GM21447 (cell line): ENCODE measurements at regions not wholly inside any gene's neighbourhood (a gene's known extent, or its start where the extent isn't known, plus 50 kb on each side); places are given as distances from the start of the nearest gene placed in this dataset.

Experiments
- ATAC-seq: cut with Tn5 transposase; IDR thresholded peaks from one replicate; pipeline ENCODE4 v1.9.1; 2021; ENCODE audit not compliant: unreplicated experiment

- ATAC-seq = no peak
These were observed 225.6 kb upstream of the CRY1 start for GRCh38 chr12:107318806-107319532.

- no peak for ATAC-seq
These were observed 226.2 kb upstream of the CRY1 start for GRCh38 chr12:107319533-107320032.

GRCh38 chr12:107320033-107320928 is 226.9 kb upstream of the CRY1 start:
- ATAC-seq = no peak

- no peak for ATAC-seq
These were observed 227.7 kb upstream of the CRY1 start for GRCh38 chr12:107320929-107321631.

GRCh38 chr12:107322063-107322462 is 228.7 kb upstream of the CRY1 start:
- ATAC-seq = no peak

GRCh38 chr12:107325075-107325608 is 231.8 kb upstream of the CRY1 start:
- no peak for ATAC-seq

GRCh38 chr12:107326237-107326636 is 232.9 kb upstream of the CRY1 start:
- ATAC-seq = no peak

- no peak for ATAC-seq
These were observed 234.4 kb upstream of the CRY1 start for GRCh38 chr12:107327651-107328182.

GRCh38 chr12:107328442-107329133 is 235.2 kb upstream of the CRY1 start:
- ATAC-seq = no peak

GRCh38 chr12:107329569-107330324 is 236.4 kb upstream of the CRY1 start:
- no peak for ATAC-seq

- no peak for ATAC-seq
These were observed 237.6 kb upstream of the CRY1 start for GRCh38 chr12:107330831-107331431.

GRCh38 chr12:107331471-107331870 is 238.1 kb upstream of the CRY1 start:
- no peak for ATAC-seq

- ATAC-seq = no peak
These were observed 238.6 kb upstream of the CRY1 start for GRCh38 chr12:107331912-107332311.

- no peak for ATAC-seq
These were observed 239.4 kb upstream of the CRY1 start for GRCh38 chr12:107332743-107333142.

- no peak for ATAC-seq
These were observed 242.6 kb upstream of the CRY1 start for GRCh38 chr12:107335802-107336570.

- no peak for ATAC-seq
These were observed 243.3 kb upstream of the CRY1 start for GRCh38 chr12:107336695-107337094.

GRCh38 chr12:107337346-107338095 is 244.2 kb upstream of the CRY1 start:
- no peak for ATAC-seq

- ATAC-seq = no peak
These were observed 246.1 kb upstream of the CRY1 start for GRCh38 chr12:107339487-107339886.
